Sigmoid colon (tissue), 6 donors: ENCODE measurements at regions not wholly inside any gene's neighbourhood (a gene's known extent, or its start where the extent isn't known, plus 50 kb on each side); places are given as distances from the start of the nearest gene placed in this dataset.

Source experiments
- DNase-seq: peaks from one replicate; pipeline ENCODE4 v3.0.0-alpha.2; 2019
- H3K27ac ChIP-seq, 4 donors: fragments of 200-600 bp; sonication (generic); one replicate each; pipeline ENCODE4 v1.5.1; 2016 to 2019; ENCODE audit warnings: mild to moderate bottlenecking in 1 of 4
- H3K27me3 ChIP-seq, 3 donors: fragments of 200-600 bp; sonication (generic); one replicate each; pipeline ENCODE4 v1.5.1; 2019; ENCODE audit warnings: mild to moderate bottlenecking in 1 of 3
- H3K36me3 ChIP-seq, 4 donors: fragments of 200-600 bp; sonication (generic); one replicate each; pipeline ENCODE4 v1.5.1; 2016 to 2019
- H3K4me1 ChIP-seq, 4 donors: fragments of 200-600 bp; sonication (generic); one replicate each; pipeline ENCODE4 v1.5.1; 2017 to 2019
- H3K4me3 ChIP-seq, 4 donors: fragments of 200-600 bp; sonication (generic); one replicate each; pipeline ENCODE4 v1.5.1; 2017 to 2019; ENCODE audit warnings: mild to moderate bottlenecking in 2 of 4, moderate library complexity in 1 of 4
- H3K9me3 ChIP-seq, 4 donors: fragments of 200-600 bp in 3 of 4; sonication (generic) in 3 of 4; one replicate each; pipeline versions ENCODE4 v1.5.1 to v1.6.1; 2013 to 2019
- EP300 ChIP-seq, 4 donors: sonication (generic); formaldehyde crosslinking; IDR thresholded peaks; one replicate each; pipeline ENCODE4 v1.6.1; 2017; ENCODE audit warnings: antibody characterized with exemption in 4 of 4
- POLR2A ChIP-seq, 2 donors: fragments of 450-650 bp; IDR thresholded peaks; one replicate each; pipeline ENCODE4 v1.6.1; 2016; ENCODE audit warnings: antibody characterized with exemption in 2 of 2, mild to moderate bottlenecking in 2 of 2, moderate library complexity in 2 of 2
- POLR2AphosphoS5 ChIP-seq, 4 donors: sonication (generic); formaldehyde crosslinking; IDR thresholded peaks; one replicate each; pipeline ENCODE4 v1.6.1; 2017; ENCODE audit warnings: antibody characterized with exemption in 4 of 4
- WGBS, 2 donors: extraction: QIAGEN DNeasy Blood & Tissue Kit; methylation state at CpG; one replicate each; pipeline ENCODE4 v1.1.7; 2013; 5-methylcytosine and 5-hydroxymethylcytosine counted together
- intact Hi-C: fragments of 100-400 bp; cut with DNase I; formaldehyde crosslinking; loops from one replicate; pipeline ENCODE4 v1.15.1; 2023
- TF ChIP-seq, protein P1 (sequence below), 4 experiments: fragments of 450-650 bp in 3 of 4; fragments of 200-600 bp in 1 of 4; IDR thresholded peaks; one replicate each; pipeline ENCODE4 v1.5.1; 2016 to 2019; ENCODE audit warnings: antibody characterized with exemption in 4 of 4, mild to moderate bottlenecking in 3 of 4, moderate library complexity in 2 of 4
- donor health status: healthy with polysubstance abuse.
- donor health status: healthy.

DNA sequence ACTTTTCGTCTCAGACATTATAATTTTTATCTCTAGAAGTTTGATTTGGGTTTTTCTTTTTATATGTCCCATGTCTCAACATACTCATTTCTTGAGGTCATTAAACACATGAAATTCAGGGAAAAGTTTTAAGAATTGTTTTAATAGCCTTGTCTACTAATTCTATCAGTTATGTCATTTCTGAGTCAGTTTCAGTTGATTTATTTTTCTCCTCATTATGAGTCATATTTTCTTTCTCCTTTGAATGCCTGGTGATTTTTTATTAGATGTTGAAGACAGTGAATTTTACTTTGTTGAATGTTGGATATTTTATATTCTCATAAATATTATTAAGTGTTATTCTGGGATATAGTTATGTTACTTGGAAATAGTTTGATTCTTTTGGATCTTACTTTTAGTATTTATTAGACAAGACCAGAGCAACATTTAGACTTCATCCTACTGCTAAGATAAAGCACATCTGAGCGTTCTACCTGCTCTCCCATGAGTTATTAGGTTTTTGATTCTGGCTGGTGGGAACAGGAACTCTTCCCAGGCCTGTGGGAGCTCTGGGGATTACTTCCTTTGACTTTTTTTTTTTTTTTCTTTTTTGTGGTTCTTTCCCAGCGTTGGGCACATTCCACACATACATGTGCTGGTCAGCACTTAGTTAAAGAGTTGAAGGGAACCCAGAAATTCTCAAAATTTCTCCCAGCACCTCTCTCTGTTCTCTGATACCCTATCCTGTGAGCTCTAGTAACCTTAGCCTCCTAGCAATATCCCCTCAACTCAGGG is 1157.7 kb downstream of the BCL11B start:
- H3K27me3 ChIP-seq, result no peaks in the 10 kb centered on the region
- no peaks in the 10 kb centered on the region for H3K4me1 ChIP-seq
- intact Hi-C loops, result no loop called here
- 24 to 49% methylated on average over 3 of the region's 3 CpGs for WGBS, 2 donors
- no peak overlapping the region for H3K27ac ChIP-seq
- DNase-seq, result no peak
- no peaks in the 10 kb centered on the region for H3K36me3 ChIP-seq
- no peaks in the 10 kb centered on the region for H3K9me3 ChIP-seq
- no peak overlapping the region for H3K4me3 ChIP-seq
- TF ChIP-seq, protein P1, sequence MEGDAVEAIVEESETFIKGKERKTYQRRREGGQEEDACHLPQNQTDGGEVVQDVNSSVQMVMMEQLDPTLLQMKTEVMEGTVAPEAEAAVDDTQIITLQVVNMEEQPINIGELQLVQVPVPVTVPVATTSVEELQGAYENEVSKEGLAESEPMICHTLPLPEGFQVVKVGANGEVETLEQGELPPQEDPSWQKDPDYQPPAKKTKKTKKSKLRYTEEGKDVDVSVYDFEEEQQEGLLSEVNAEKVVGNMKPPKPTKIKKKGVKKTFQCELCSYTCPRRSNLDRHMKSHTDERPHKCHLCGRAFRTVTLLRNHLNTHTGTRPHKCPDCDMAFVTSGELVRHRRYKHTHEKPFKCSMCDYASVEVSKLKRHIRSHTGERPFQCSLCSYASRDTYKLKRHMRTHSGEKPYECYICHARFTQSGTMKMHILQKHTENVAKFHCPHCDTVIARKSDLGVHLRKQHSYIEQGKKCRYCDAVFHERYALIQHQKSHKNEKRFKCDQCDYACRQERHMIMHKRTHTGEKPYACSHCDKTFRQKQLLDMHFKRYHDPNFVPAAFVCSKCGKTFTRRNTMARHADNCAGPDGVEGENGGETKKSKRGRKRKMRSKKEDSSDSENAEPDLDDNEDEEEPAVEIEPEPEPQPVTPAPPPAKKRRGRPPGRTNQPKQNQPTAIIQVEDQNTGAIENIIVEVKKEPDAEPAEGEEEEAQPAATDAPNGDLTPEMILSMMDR (IDR thresholded peaks at IDR 0.05), result no peak
- TF ChIP-seq POLR2AphosphoS5 (IDR thresholded peaks at IDR 0.05) (no peak), POLR2A (IDR thresholded peaks at IDR 0.05) (no peak), EP300 (IDR thresholded peaks at IDR 0.05) (no peak)

DNA sequence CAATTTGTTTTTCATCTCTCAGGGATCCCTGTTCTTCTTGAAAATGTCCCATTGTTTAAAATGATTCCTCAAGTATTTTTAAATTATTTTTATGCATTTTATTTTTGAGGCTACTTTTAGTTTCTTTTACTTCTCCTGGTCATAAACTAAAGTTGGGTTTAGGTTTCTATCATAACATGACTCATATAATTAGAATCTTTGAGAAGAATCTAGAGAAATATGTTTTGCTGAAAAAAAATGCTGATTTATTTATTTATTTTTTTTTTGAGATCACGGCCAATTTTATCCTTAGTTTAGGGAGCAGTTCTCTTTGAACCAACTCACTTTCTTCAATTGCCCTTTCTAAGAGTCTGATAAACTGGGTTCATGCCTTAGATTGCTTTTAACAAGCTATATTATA is 1157.1 kb downstream of the BCL11B start:
- DNase-seq, result no peak
- TF ChIP-seq EP300 (IDR thresholded peaks at IDR 0.05), result no peak

DNA sequence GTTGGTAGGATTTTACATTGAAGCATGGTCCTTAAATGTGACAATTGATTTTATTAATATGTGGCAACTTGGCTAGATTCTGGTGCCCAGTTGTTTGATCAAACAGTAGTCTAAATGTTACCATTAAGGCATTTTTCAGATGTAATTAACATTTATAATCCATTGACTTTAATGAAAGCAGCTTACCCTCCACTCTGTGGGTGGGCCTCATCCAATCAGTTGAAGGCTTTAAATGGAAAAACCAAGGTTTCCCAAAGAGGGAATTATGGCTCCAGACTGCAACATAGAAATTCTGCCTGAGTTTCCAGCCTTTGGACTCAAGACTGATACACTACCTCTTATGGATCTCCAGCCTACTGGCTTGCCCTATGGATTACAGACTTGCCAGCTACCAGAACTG is 1153.2 kb downstream of the BCL11B start:
- TF ChIP-seq POLR2A (IDR thresholded peaks at IDR 0.05) (no peak), EP300 (IDR thresholded peaks at IDR 0.05) (no peak), POLR2AphosphoS5 (IDR thresholded peaks at IDR 0.05) (no peak)
- TF ChIP-seq, protein P1 (IDR thresholded peaks at IDR 0.05), result no peak
- intact Hi-C loops, result no loop called here
- Histone ChIP-seq H3K36me3 (no peaks in the 10 kb centered on the region), H3K4me1 (no peaks in the 10 kb centered on the region), H3K27ac (no peak overlapping the region), H3K27me3 (no peaks in the 10 kb centered on the region), H3K9me3 (no peaks in the 10 kb centered on the region), H3K4me3 (no peak overlapping the region)
- DNase-seq, result no peak

More for the DNA sequence above, 1157.1 kb downstream of the BCL11B start:
- Histone ChIP-seq H3K4me1 (no peaks in the 10 kb centered on the region), H3K4me3 (no peak overlapping the region), H3K36me3 (no peaks in the 10 kb centered on the region), H3K27ac (no peak overlapping the region), H3K27me3 (no peaks in the 10 kb centered on the region), H3K9me3 (no peaks in the 10 kb centered on the region)
- intact Hi-C loops, result no loop called here
- WGBS, 2 donors, result 83 to 88% methylated on average over 1 of the region's 1 CpG

DNA sequence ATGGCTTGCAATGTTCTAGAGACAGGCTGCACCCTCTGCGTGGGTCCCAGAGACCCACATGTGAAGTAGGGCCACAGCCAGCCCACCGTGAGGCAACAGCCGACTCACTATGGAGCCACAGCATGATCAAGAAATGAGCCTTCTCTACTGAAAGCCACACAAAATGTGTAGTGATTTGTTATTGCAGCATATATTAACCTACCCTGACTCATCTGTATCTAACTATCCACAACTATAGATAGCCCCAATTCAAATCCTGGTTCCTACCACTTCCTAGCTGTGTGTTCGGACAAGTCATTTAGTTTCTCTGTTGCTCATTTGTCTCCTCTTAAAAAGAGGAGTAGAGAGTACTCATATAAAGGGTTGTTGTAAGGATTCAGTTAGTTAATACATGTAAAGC is 1152.3 kb downstream of the BCL11B start:
- TF ChIP-seq EP300 (IDR thresholded peaks at IDR 0.05), result no peak
- no peak for TF ChIP-seq POLR2AphosphoS5 (IDR thresholded peaks at IDR 0.05)
- no peak for TF ChIP-seq POLR2A (IDR thresholded peaks at IDR 0.05)
- TF ChIP-seq, protein P1 (IDR thresholded peaks at IDR 0.05), result no peak
- intact Hi-C loops, result no loop called here
- Histone ChIP-seq H3K27me3 (no peaks in the 10 kb centered on the region), H3K27ac (no peak overlapping the region), H3K36me3 (no peaks in the 10 kb centered on the region), H3K4me3 (no peak overlapping the region), H3K9me3 (no peaks in the 10 kb centered on the region), H3K4me1 (no peaks in the 10 kb centered on the region)
- 65 to 93% methylated on average over 4 of the region's 4 CpGs for WGBS, 2 donors
- no peak for DNase-seq

DNA sequence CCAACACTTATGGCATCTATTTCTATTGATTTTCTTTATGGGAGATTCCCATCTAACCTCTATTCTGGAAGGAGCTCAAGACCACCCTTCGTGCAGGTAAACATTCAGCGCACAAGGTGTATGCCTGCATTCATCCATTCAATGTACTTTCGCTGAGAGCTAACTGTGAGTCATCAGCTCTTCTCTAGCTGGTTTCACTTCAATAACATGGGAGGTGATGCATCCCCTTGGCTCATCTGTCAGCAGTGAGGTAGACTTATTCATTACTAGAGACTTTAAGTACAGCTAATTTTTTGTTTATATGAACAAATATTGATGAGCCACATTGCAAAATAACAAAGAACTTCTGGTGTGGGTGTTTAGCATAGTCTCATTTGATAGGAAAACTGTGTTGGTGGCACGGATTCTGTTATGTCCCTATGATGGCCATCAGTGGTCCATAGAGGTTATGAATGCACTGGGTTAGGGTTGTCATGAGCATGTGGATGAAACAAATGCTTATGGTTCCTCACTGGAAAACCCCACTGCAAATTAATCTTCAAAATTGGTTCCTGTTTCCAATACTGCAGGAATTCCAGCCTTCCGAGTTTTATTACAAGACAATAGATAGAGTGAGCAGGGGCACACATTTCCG is 1151.0 kb downstream of the BCL11B start:
- no peaks in the 10 kb centered on the region for H3K27me3 ChIP-seq
- no peaks in the 10 kb centered on the region for H3K9me3 ChIP-seq
- no peaks in the 10 kb centered on the region for H3K36me3 ChIP-seq
- H3K4me3 ChIP-seq, result no peak overlapping the region
- intact Hi-C loops, result no loop called here
- TF ChIP-seq EP300 (IDR thresholded peaks at IDR 0.05) (no peak), POLR2AphosphoS5 (IDR thresholded peaks at IDR 0.05) (no peak)
- TF ChIP-seq, protein P1 (IDR thresholded peaks at IDR 0.05), result no peak
- DNase-seq, result no peak
- WGBS, 2 donors, result 83 to 91% methylated on average over 6 of the region's 6 CpGs
- H3K4me1 ChIP-seq, result no peaks in the 10 kb centered on the region
- H3K27ac ChIP-seq, result no peak overlapping the region
